NAMALWA (cell line): ENCODE measurements at regions not wholly inside any gene's neighbourhood (a gene's known extent, or its start where the extent isn't known, plus 50 kb on each side); places are given as distances from the start of the nearest gene placed in this dataset.

Experiments used
- DNase-seq: peaks from one replicate; pipeline ENCODE4 v3.0.0-alpha.2; 2015; ENCODE audit warnings: low spot score

GRCh38 chr2:29974086-29974485 is 52.7 kb upstream of the ALK start:
- no peak for DNase-seq

- DNase-seq: no peak
These were observed 55.9 kb upstream of the ALK start for GRCh38 chr2:29977284-29977683.

GRCh38 chr2:29981402-29981801 is 60.0 kb upstream of the ALK start:
- no peak for DNase-seq

- DNase-seq: no peak
These were observed 61.9 kb upstream of the ALK start for GRCh38 chr2:29983308-29983707.

- no peak for DNase-seq
These were observed 65.8 kb upstream of the ALK start for GRCh38 chr2:29987146-29987545.

- DNase-seq: no peak
These were observed 68.7 kb upstream of the ALK start for GRCh38 chr2:29990129-29990528.

GRCh38 chr2:29991086-29991485 is 69.7 kb upstream of the ALK start:
- DNase-seq: no peak

- DNase-seq: no peak
These were observed 73.9 kb upstream of the ALK start for GRCh38 chr2:29995241-29995640.

- DNase-seq: no peak
These were observed 81.7 kb upstream of the ALK start for GRCh38 chr2:30003128-30003527.

- DNase-seq: no peak
These were observed 101.2 kb upstream of the ALK start for GRCh38 chr2:30022444-30023071.

GRCh38 chr2:30024281-30024680 is 102.9 kb upstream of the ALK start:
- DNase-seq: no peak

GRCh38 chr2:30026091-30027055 is 105.0 kb upstream of the ALK start:
- peak; percentile 21 for DNase-seq

GRCh38 chr2:30029804-30030203 is 108.4 kb upstream of the ALK start:
- DNase-seq: no peak

- DNase-seq: no peak
These were observed 109.0 kb upstream of the ALK start for GRCh38 chr2:30030361-30030760.

- DNase-seq: no peak
These were observed 109.8 kb upstream of the ALK start for GRCh38 chr2:30031184-30031583.

GRCh38 chr2:30034052-30034775 is 112.6 kb upstream of the YPEL5 start:
- no peak for DNase-seq

GRCh38 chr2:30037016-30037415 is 109.8 kb upstream of the YPEL5 start:
- no peak for DNase-seq

GRCh38 chr2:30038419-30038818 is 108.4 kb upstream of the YPEL5 start:
- no peak for DNase-seq

- no peak for DNase-seq
These were observed 107.7 kb upstream of the YPEL5 start for GRCh38 chr2:30039101-30039500.

GRCh38 chr2:30040147-30040546 is 106.7 kb upstream of the YPEL5 start:
- no peak for DNase-seq

- DNase-seq: no peak
These were observed 104.9 kb upstream of the YPEL5 start for GRCh38 chr2:30041884-30042283.

GRCh38 chr2:30046396-30046795 is 100.4 kb upstream of the YPEL5 start:
- no peak for DNase-seq

GRCh38 chr2:30046979-30047378 is 99.8 kb upstream of the YPEL5 start:
- no peak for DNase-seq
